NCI-H524 (cell line): ENCODE measurements at regions not wholly inside any gene's neighbourhood (a gene's known extent, or its start where the extent isn't known, plus 50 kb on each side); places are given as distances from the start of the nearest gene placed in this dataset.
"Not testable (repeated sequence)": the region's sequence is repeated elsewhere in the genome, so short reads cannot be mapped to it uniquely, and the experiment has no call there.

Experiments
- DNase-seq, 2 experiments: peaks; one replicate each; lab custom pipeline; 2025; lab: John Stamatoyannopoulos, UW

DNA sequence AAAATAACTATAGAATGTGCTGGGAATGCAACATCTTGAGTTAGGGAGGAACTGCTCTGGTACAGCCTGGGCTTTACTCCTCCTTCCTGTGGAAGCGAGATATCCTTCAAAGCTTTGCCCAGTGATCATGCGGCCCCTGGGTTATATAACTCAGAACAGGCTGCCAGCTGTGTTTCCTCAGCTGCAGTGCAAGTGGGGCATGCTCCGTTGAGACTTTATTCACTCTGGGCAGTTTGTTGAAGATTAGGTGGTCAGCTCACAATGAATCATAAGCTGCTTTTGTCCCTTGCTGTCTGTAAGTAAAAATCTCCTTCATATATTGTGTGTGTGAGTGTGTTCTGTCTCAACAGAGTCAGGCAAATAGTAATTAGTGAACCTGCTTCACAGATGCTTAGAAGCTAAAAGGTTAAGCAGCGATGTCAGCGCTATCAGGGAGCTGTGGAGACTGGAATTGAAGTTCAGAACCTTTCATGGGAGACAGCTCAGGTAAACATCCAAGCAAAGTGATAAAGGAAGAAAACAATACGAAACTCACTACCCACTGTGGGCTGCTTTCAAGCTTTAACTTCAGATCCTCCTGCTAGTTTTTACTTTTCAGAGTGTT, 688.4 kb downstream of the HTR1B start:
- DNase-seq = no peak

DNA sequence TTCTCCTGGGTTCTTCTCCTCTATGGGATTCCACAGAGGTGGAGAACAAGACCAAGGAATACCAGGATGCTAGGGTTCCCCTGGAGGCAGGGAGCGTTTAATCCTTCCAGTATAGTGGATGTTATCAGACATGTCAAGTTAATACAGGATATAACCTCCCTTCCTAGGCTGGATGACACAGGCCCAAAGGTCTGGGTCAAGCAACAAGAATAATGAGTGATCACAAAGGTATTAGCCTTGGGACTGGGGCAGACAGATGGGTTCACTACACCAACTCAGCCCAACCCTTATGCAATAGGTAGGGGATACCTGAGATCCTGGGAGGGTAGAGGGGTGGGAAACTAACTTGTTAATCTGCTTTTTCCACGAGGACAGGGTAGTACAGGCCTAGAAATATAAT, 690.3 kb downstream of the HTR1B start:
- DNase-seq = no peak

DNA sequence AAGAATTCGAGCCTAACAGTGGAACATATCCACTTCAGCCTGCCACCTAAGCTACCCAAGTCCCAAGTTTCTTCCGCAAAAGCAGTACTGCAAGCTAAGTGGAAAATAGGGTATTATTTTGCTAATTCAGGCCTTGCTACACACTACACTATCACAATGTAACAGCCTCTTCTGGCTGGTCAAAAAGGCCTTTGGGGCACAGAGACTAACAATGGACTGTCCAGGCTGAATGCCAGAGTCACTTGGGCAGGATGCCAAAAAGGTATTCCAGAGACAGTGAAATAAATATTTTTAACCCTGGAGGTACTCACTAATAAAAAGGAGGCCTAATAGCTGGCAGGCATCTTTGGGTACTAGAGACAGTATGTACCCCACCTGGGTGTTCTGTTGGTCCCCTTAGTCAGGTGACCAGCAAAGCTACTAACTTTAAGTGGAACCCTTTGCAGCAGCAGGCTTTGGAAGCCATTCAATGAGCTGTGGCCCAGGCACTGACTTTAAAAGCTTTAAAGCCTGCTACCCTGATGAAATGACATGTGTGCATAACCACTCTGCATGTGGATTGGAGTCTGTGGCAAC, 692.1 kb downstream of the HTR1B start:
- no peak for DNase-seq

DNA sequence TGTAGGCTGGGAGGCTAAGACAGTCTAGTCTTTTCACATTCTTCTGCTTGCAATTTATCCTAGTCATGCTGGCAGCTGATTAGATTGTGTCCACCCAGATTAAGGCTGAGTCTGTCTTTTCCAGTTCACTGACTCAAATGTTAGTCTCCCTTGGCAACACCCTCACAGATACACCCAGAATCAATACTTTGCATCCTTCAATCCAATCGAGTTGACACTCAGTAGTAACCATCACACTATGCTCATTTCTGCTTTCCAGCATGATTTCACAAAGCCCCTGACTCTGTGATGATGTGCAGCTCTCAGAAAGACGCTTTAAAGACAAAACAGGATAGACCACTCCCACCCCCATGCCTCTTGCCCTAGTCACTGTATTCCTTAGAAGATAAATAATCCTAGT, 693.0 kb downstream of the HTR1B start:
- no peak for DNase-seq

DNA sequence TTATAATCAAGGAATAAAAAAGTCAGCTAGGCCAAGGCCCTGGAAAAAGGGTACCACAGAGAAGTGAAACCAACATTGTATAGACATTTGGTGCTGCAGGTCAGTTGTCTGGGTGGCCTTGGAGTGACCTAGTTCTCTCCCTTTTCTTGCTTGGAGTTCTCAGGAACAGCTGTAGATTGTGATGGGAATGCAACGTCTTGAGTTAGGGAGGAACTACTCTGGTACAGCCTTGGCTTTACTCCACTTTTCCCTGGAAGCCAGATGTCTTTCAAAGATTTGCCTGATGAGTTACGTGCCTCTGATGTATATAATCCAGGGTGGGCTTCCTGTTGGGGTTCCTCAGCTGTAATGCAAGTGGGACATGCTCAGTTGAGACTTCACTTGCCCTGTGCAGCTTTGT, 694.7 kb downstream of the HTR1B start:
- no peak for DNase-seq

DNA sequence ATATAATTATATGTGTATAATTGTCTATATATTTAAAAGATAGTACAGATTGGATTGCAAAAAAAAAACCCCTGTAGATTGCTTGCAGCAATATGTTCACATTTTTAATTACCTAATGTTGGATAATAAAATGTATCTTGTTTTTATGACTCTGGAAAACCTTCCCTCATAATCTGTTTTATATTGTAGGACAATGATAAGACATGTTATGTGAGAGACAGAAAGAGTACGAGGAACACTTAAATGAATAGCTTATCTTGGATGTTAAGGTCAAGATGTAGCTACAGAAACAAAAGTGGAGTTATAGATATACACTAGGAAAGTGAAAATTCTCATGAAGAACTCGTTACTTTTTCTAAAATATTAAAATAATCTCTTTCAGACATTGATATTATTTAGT, 691.6 kb upstream of the IMPG1 start:
- DNase-seq = no peak

DNA sequence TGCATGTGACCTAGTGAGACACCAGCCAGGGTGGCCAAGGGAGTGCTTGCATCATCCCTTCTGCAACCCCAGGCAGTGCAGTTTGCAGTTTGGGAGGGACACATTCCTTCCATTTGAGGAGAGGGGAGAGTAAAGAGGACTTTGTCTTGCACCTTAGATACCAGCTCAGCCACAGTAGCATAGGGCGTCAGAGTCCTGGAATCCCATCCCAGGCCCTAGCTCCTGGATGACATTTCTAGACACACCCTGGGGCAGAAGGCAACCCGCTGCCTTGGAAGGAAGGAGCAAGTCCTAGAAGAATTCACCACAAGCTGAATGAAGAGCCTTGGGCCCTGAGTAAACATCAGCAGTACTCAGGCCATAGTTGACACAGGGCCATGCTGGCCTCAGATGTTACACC, 680.4 kb upstream of the IMPG1 start:
- DNase-seq = no peak

DNA sequence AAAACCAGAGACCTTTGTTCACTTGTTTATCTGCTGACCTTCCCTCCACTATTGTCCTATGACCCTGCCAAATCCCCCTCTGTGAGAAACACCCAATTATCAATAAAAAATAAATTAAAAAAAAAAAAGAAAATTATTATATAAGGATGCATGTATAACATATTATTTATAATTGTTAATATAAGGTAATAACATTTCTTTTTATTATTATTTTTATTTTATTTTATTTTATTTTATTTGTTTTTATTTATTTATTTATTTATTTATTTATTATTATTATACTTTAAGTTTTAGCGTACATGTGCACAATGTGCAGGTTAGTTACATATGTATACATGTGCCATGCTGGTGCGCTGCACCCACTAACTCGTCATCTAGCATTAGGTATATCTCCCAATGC, 672.9 kb upstream of the IMPG1 start:
- not testable (repeated sequence) for DNase-seq

DNA sequence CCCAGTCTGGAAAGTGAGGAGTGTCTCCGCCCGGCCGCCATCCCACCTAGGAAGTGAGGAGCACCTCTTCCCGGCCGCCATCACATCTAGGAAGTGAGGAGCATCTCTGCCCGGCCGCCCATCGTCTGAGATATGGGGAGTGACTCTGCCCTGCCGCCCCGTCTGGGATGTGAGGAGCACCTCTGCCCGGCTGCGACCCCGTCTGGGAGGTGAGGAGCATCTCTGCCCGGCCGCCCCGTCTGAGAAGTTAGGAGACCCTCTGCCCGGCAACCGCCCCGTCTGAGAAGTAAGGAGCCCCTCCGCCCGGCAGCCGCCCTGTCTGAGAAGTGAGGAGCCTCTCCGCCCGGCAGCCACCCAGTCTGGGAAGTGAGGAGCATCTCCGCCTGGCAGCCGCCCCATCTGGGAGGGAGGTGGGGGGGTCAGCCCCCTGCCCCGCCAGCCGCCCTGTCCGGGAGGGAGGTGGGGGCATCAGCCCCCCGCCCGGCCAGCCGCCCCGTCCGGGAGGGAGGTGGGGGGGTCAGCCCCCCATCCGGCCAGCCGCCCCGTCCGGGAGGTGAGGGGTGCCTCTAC, 671.8 kb upstream of the IMPG1 start:
- not testable (repeated sequence) for DNase-seq

DNA sequence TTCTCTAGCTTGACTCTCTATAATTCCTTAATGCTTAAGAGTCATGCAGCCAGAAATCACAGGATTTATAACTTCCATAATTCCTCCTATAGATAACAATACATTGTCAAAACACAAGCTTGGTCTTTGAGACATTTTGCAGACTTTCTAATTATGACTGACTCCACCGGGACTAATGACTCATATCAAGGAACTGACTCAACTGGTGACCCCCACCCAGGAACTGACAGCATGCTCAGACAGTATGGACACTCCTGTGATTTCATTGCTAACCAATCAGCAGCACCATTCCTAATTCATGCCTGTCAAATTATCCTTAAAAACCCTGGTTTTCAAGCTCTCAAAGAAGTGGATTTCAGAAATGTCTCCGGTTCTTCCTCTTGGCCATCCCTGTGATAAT, 670.5 kb upstream of the IMPG1 start:
- DNase-seq = no peak

DNA sequence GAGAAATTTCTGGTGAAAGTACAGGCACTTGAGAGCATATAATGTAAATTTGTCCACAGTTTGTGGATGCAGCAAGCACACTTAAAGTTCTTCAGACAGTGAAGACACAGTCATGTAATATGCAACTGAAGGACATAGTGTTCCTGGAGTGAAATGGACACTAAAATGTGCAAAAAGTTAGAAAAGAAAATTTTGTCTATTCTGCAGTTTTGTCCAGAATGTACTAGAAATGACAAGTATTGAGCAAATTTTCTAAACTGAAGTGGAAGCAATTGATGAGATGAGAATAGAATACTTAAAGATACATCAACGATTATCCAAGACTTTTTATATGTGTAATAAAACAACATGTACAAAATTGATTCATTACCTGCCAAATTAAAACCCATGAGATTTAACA, 647.0 kb upstream of the IMPG1 start:
- DNase-seq = no peak

DNA sequence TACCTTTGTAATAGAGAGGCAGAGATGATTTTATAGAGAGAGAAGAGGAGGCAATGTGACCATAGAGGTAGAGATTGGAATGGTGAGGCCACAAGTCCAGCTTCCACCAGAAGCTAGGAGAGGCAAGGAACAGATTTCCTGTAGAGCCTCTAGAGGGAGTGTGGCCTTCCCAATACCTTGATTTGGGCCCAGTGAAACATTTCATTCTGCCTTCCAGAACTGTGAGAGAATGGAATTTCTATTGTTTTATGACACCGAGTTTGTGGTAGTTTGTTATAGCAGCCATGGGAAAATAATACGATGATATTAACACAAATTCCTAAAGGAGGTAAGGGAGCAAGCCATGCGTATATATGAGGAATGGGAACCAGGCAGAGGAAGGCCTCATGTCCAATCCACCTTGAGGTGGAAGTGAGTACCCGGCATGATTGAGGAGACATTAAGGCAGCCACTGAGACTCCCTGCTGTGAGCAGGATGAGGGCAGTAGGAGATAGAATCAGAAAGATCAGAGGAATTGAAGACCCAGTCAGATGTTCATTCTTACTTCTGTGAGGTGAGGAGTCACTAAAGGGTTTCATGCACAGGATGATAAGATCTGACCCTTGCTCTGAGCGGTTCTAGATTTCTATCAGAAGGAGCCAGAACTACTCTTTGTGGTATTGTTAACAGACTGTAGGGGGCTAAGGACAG, 636.3 kb upstream of the IMPG1 start:
- no peak for DNase-seq

DNA sequence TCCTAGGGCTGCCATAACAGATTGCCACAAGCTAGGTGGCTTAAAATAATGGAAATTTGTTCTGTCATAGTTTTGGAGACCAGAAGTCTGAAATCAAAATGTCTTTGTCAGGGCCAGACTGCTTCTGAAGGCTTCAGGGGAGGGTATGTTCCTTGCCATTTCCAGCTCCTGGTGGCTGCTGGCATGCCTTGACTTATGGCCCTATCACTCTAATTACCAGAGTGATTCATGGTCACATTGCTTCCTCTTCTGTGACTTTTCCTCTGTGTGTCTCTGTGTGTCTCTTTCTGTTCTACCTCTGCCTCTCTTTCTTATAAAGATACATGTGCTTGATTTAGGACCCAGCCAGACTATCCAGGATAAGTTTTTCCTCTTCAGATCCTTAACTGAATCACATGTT, 635.2 kb upstream of the IMPG1 start:
- no peak for DNase-seq

DNA sequence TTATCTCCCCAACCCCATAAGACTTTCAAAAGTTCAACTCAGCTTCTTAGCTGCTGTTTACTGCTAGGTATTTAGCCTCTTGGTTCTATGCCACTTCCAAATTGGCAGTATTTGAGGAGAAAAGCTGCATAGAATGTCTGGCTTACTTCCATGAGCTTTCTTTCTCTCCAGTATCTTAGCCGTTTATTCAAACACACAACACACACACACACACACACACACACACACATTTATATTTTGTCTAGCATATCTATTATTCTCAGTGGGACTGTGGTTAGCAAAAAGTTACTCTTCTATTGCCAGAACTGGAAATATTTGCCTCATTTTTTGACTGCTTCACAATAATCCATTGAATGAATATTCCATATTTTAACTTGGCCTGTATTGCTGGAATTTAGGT, 634.2 kb upstream of the IMPG1 start:
- no peak for DNase-seq

DNA sequence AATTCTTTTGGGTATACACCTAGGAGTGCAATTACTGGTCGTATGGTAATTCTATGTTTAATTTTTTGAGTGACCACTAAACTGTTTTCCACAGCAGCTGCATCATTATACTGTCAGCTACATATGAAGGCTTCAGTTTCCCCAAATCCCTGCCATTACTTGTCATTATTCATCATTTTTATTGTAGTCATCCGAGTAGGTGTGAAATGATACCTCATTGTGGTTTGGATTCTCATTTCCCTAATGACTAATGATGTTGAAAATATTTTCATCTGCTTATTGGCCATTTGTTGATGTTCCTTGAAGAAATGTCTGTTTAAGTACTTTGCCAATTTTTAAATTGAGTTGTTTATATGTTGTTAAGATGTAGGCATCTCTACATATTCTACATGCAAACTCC, 633.6 kb upstream of the IMPG1 start:
- no peak for DNase-seq

DNA sequence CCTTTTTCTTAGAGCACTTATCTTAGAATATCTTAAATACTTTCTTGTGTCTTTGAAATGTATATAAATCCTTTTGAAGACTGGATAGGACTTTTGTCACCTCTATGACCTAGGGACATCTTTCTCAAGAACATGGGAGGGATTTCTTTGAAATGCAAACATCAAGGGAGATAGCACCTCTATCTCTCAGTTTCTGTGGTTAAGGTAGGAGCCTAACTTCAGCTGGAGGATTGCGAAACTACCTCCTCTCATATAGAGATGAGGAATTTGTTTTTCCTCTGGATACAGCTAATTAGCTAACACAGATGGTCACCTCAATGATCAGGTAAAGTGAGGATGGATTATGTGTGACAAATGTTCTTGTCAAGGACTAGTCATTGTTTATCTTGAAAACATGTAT, 631.3 kb upstream of the IMPG1 start:
- DNase-seq = no peak

DNA sequence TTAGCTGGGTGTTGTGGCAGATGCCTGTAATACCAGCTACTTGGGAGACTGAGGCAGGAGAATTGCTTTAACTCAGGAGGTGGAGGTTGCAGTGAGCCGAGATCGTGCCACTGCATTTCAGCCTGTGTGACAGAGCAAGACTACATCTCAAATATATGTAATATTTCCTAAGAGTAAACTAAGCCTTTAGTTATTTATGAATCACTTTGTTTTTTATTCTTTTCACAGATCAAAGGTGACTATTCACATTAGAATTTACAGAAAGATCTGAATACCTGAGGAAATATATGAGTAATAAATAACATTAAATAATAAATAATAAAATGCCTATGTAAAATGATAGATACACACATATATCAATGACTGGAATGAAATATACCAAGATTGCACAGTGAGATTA, 630.8 kb upstream of the IMPG1 start:
- no peak for DNase-seq

DNA sequence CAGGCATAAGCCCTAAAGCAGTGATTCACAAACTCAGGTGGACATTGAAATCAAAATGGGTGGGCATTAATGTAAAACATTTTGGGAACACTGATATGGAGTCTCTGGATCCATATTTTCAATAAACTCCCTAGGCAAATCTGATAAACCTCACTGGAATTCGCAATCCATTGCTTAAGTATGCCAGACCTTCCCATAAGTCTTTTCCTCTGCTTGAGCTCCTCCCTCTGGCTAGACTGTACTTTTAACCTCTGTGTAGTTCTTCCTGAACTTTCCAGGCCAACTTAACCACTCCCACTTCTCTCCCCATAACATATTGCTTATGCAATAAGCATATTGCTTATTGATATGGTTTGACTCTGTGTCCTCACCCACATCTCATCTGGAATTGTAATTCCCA, 629.7 kb upstream of the IMPG1 start:
- DNase-seq = no peak

DNA sequence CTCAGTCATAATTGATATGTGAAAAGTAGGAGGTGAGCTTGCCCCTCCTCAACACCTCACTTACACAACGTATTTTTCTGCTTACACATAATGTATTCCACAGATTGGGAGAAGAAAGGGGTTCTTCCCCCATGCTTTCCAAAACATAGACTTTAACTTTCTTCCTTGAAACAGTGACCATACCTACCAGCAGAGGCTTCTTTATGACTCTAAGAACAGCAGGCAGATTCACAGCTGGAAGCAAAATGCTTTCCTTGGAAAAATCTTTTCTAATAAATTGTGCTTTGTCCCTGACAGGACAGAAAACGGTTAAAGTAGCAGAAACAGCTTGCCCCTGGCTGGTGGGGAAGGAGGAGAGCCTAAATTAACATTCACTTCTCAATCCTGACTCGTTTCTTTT, 629.1 kb upstream of the IMPG1 start:
- no peak for DNase-seq

DNA sequence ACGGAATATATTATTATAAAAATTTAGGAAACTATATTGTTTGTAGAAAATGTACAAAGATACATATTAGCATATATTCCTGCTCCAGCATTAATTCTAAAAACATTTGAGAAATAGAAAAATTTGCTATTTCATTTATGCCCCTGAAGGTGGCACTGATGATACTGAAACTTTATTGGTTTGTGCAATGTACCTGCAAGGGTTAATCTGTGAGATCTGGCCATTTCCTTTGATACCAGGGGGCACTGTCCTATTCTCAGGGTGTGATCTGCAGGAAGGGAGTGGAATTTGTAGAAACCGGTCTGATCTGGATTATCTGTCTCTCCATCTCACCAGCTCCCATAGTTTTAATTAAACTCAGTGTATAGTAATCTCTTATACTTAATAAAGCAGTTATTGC, 625.1 kb upstream of the IMPG1 start:
- DNase-seq = no peak

DNA sequence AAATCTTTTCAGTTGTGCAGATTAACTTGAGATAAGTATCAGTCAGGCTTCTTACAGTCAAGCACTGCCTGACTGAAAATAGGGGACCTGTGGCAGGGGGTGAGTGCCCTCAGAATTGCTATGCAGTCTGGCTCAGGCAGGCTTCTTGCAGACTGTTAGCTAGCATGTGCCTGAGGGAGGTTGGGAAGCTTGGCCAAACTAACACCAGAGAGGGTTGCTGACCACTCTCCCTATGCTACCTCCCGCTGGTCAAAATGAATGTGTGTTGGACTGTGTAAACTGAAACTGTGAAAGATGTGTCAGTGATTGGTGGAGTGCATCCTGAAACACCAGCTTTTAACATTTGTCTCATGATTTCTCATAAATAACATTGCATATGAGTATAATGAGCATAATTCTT, 622.3 kb upstream of the IMPG1 start:
- no peak for DNase-seq

DNA sequence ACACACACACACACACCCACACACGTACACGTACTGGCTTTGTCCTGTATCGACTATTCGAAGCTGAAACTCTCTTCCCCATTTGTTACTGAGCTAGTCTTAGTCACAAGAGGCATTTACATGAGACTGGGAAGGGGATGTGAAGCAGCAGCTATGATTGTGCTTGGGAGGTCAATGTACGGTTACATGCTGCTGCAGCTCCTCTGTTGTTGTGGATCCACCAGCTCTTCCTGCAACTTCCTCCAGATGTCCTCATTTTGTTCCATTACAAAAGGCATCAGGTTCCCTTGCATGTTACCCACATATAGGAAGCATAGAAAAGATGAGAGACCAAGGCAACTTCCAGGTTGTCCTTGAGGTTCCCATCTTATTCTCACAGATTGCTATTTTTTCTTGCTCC, 612.4 kb upstream of the IMPG1 start:
- no peak for DNase-seq

DNA sequence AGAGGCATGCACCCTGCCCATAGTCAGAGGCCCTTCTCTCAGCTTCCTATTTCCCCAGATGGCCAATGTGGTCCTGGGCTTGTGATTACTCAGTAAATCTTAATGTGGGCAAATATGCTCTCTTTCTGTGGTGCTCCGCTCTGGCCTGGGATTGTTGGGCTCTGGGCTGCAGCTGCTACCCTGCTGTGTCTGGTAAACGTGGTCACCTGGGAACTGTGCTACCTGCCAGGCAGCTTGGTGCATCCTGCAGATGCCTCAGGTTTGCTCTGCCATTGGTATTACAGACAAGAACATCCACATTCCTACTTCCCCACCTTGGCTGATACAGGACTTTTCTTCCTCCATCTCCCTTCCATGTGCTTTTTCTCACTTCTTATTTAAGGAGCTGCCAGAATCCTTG, 611.5 kb upstream of the IMPG1 start:
- no peak for DNase-seq

DNA sequence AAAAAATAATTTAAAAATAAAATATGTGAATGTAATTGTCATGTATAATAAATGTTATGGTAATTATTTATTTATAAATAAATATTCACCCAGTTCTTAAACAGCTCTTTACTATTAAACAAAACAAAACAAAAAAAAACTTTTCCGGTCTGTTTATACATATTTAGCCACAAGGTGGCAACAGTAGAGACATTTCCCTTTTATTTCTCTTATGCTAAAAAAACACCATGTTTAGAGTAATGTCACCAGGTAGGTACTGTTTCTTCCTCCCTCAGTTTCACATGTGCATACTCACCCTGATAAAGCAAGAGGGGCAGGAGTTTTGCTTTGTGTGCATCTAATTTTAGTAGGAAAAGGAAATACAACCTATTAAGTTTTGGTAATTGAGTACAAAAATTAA, 610.4 kb upstream of the IMPG1 start:
- DNase-seq = peak in 1 of 2 experiments; percentile 2
